Brain microvascular endothelial cell (primary cell): ENCODE measurements at regions not wholly inside any gene's neighbourhood (a gene's known extent, or its start where the extent isn't known, plus 50 kb on each side); places are given as distances from the start of the nearest gene placed in this dataset.
"Not testable (repeated sequence)": the region's sequence is repeated elsewhere in the genome, so short reads cannot be mapped to it uniquely, and the experiment has no call there.

Experiments used
- DNase-seq: peaks from one replicate; pipeline ENCODE4 v3.0.0-alpha.2; 2020
- H3K27ac ChIP-seq: fragments of 250-450 bp; sonication (Bioruptor Pico); 2 replicates; pipeline ENCODE4 v1.5.1; 2020; ENCODE audit warnings: mild to moderate bottlenecking, moderate library complexity
- H3K27me3 ChIP-seq: fragments of 250-450 bp; sonication (Bioruptor Pico); replicated peaks from 2 replicates; pipeline ENCODE4 v1.5.1; 2020; ENCODE audit warnings: mild to moderate bottlenecking
- H3K36me3 ChIP-seq: fragments of 250-450 bp; sonication (Bioruptor Pico); replicated peaks from 2 replicates; pipeline ENCODE4 v1.5.1; 2020; ENCODE audit warnings: mild to moderate bottlenecking
- H3K4me3 ChIP-seq: 2 replicates; pipeline ENCODE4 v1.5.1; 2011; ENCODE audit warnings: low read depth, mild to moderate bottlenecking, control low read depth, low read length, moderate library complexity
- CTCF ChIP-seq: IDR thresholded peaks from 2 replicates; pipeline ENCODE4 v1.5.1; 2011; ENCODE audit warnings: low read depth, mild to moderate bottlenecking, moderate library complexity, low read length, control low read depth, inconsistent platforms; ENCODE audit errors: missing control alignments
- in situ Hi-C: cut with HindIII; loops from 2 replicates; pipeline ENCODE4 v1.10.0; 2017; ENCODE audit warnings: low sequenced_read_pairs, low pct_ligation_motif_present

- no peak for TF ChIP-seq CTCF
- no peaks in the 10 kb centered on the region for H3K36me3 ChIP-seq
- no peak overlapping the region for H3K4me3 ChIP-seq
- no peak for DNase-seq
- H3K27me3 ChIP-seq = peaks cover 4% of the 10 kb centered on the region
- in situ Hi-C loops = no loop called here
- no peak overlapping the region for H3K27ac ChIP-seq
Measured at GRCh38 chr13:31545616-31546015, 193.7 kb upstream of the RXFP2 start.

- no peaks in the 10 kb centered on the region for H3K36me3 ChIP-seq
- H3K4me3 ChIP-seq = no peak overlapping the region
- DNase-seq = peak; percentile 90
- peak overlapping the region; percentile 15 for H3K27ac ChIP-seq
- H3K27me3 ChIP-seq = peaks cover 4% of the 10 kb centered on the region
- in situ Hi-C loops = no loop called here
- no peak for TF ChIP-seq CTCF
Measured at GRCh38 chr13:31556376-31556775, 182.9 kb upstream of the RXFP2 start.

- H3K27me3 ChIP-seq, H3K4me3 ChIP-seq, H3K27ac ChIP-seq, H3K36me3 ChIP-seq, DNase-seq, in situ Hi-C loops: not testable (repeated sequence)
Measured at GRCh38 chr13:31584221-31584620, 155.1 kb upstream of the RXFP2 start.

GRCh38 chr13:31587698-31588266 is 151.5 kb upstream of the RXFP2 start:
- Histone ChIP-seq H3K27me3 (no peaks in the 10 kb centered on the region), H3K27ac (no peak overlapping the region), H3K4me3 (no peak overlapping the region), H3K36me3 (no peaks in the 10 kb centered on the region)
- in situ Hi-C loops = no loop called here
- TF ChIP-seq CTCF = no peak
- no peak for DNase-seq

- Histone ChIP-seq H3K36me3 (no peaks in the 10 kb centered on the region), H3K27me3 (no peaks in the 10 kb centered on the region), H3K4me3 (no peak overlapping the region), H3K27ac (no peak overlapping the region)
- no peak for DNase-seq
- in situ Hi-C loops = no loop called here
- no peak for TF ChIP-seq CTCF
Measured at GRCh38 chr13:31588316-31588715, 151.0 kb upstream of the RXFP2 start.

GRCh38 chr13:31588893-31589292 is 150.4 kb upstream of the RXFP2 start:
- no peak for DNase-seq
- Histone ChIP-seq H3K36me3 (no peaks in the 10 kb centered on the region), H3K27ac (no peak overlapping the region), H3K27me3 (no peaks in the 10 kb centered on the region), H3K4me3 (no peak overlapping the region)
- no peak for TF ChIP-seq CTCF
- in situ Hi-C loops = no loop called here
